BJ (cell line): ENCODE measurements at regions not wholly inside any gene's neighbourhood (a gene's known extent, or its start where the extent isn't known, plus 50 kb on each side); places are given as distances from the start of the nearest gene placed in this dataset.

Experiments used
- CTCF ChIA-PET: fragments of 350-600 bp; formaldehyde crosslinking; extraction: SDS; loops from one replicate; lab custom pipeline; 2021; ENCODE audit warnings: antibody characterized with exemption, inconsistent platforms; lab: Yijun Ruan, JAX
- POLR2A ChIA-PET: fragments of 300-600 bp; sonication (Branson Sonifier 250); formaldehyde crosslinking; extraction: SDS; loops from one replicate; lab custom pipeline; 2021; ENCODE audit warnings: antibody characterized with exemption; lab: Charles Lee
- DNase-seq: peaks from one replicate; pipeline ENCODE4 v3.0.0-alpha.2; 2011; ENCODE audit warnings: low read depth
- H3K27me3 ChIP-seq: 2 replicates; pipeline ENCODE4 v1.6.0; 2011; ENCODE audit warnings: low read length; ENCODE audit not compliant: control insufficient read depth, insufficient read depth
- H3K36me3 ChIP-seq: 2 replicates; pipeline ENCODE4 v1.5.1; 2011; ENCODE audit warnings: low read length; ENCODE audit not compliant: control insufficient read depth, insufficient read depth
- H3K4me3 ChIP-seq: 2 replicates; pipeline ENCODE4 v1.5.1; 2011; ENCODE audit warnings: low read depth, mild to moderate bottlenecking, control low read depth, low read length
- TF ChIP-seq, protein P1 (sequence below): IDR thresholded peaks from 2 replicates; pipeline ENCODE4 v1.5.1; 2011; ENCODE audit warnings: low read depth, mild to moderate bottlenecking, control low read depth, inconsistent platforms, low read length, moderate library complexity; ENCODE audit not compliant: insufficient read depth

DNA sequence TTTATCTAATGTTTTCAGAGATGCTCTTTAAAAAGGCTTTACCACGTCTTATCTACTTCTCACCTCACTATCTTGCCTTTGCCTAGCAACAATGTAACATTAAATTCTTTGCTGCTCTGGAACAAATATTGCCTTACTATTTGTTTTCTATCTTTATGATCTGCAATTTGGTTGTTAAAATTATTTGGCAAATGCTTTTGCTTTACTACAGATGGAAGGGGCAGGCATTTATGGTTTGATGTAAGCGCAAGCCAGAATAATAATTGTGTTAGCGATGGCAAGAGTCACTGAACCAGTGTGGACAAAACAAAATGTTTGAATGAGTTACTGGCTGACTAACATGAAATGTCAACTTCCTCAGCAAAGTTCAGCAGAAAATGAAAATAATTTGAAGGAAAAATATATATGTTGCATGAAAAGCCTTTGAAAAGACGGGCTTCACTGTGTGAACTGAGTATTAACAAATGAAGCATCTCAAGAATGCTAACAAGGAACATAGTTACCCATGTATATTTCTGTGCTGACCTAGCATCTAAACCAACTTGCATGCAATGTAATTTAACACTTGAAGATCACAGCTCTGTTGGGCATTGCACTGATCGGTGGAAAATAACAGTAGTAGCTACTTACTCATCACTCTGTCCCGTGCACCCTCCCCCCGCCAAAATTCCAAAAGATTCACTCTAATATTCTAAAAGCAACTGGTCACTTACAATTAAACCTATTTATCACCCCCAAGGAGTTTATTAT is 454.0 kb upstream of the ARHGEF26 start:
- no peaks in the 10 kb centered on the region for H3K36me3 ChIP-seq
- no peaks in the 10 kb centered on the region for H3K27me3 ChIP-seq
- no peak overlapping the region for H3K4me3 ChIP-seq
- TF ChIP-seq, protein P1, sequence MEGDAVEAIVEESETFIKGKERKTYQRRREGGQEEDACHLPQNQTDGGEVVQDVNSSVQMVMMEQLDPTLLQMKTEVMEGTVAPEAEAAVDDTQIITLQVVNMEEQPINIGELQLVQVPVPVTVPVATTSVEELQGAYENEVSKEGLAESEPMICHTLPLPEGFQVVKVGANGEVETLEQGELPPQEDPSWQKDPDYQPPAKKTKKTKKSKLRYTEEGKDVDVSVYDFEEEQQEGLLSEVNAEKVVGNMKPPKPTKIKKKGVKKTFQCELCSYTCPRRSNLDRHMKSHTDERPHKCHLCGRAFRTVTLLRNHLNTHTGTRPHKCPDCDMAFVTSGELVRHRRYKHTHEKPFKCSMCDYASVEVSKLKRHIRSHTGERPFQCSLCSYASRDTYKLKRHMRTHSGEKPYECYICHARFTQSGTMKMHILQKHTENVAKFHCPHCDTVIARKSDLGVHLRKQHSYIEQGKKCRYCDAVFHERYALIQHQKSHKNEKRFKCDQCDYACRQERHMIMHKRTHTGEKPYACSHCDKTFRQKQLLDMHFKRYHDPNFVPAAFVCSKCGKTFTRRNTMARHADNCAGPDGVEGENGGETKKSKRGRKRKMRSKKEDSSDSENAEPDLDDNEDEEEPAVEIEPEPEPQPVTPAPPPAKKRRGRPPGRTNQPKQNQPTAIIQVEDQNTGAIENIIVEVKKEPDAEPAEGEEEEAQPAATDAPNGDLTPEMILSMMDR = no peak
- POLR2A ChIA-PET = no interaction called here
- CTCF ChIA-PET = no interaction called here
- DNase-seq = no peak

DNA sequence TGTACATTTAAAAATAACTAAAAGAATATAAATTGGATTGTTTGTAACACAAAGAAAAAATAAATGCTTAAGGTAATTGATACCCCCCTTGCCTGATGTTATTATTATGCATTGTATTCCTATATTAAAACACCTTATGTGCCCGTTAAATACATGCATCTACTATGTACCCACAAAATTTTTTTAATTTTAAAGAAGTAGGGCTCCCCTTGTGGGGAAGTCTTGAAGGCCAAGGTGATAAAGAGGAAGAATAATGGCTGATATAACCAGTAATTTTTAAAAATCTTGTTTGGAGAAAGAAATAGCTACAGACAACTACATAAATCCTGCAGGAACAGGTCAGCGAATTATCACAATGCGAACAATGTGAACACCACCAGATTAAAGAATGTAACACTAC is 451.7 kb upstream of the ARHGEF26 start:
- no peaks in the 10 kb centered on the region for H3K36me3 ChIP-seq
- TF ChIP-seq, protein P1 = no peak

DNA sequence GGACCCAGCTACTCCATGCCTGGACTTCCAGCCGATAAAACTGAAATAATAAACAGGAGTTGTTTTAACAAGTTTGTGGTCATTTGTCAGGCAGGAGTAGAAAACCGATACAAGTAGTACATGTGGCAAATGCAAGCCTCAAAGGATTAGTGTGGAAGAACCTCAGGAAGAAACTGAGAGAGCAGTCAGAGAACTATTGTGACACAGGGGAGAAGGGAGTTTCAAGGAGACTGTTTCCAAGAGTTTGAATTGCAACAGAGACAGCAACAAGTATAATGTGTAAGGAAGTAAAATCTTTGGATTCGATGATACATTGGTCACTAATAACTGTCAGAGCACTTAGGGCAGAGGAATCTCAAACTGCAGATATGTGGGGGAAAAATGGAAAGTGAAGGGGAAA is 450.6 kb upstream of the ARHGEF26 start:
- CTCF ChIA-PET = no interaction called here
- Histone ChIP-seq H3K36me3 (no peaks in the 10 kb centered on the region), H3K4me3 (no peak overlapping the region), H3K27me3 (no peaks in the 10 kb centered on the region)
- POLR2A ChIA-PET = no interaction called here
- TF ChIP-seq, protein P1 = no peak
- no peak for DNase-seq

More for the DNA sequence above, 451.7 kb upstream of the ARHGEF26 start:
- DNase-seq = no peak
- H3K4me3 ChIP-seq = no peak overlapping the region
- no peaks in the 10 kb centered on the region for H3K27me3 ChIP-seq
- ChIA-PET CTCF (no interaction called here), POLR2A (no interaction called here)

DNA sequence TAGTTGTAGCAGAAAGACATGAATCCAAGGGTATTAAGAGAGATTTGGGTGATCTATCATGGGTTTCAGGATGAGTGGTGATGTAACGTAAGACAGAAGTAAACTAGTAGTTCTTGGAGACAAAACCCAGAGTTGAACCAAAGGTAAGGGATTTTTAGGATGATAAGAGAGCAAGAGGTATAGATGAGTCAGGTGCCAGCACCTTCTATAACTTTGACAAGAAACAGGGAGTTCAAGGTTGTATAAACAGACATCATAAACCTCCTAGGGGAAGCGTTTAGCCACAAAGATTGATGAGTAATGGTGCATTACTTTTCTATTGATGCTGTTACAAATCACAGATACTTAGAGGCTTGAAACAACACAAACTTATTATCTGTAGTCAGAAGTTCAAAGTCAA is 447.3 kb upstream of the ARHGEF26 start:
- TF ChIP-seq, protein P1 = no peak
- Histone ChIP-seq H3K27me3 (no peaks in the 10 kb centered on the region), H3K36me3 (no peaks in the 10 kb centered on the region), H3K4me3 (no peak overlapping the region)
- POLR2A ChIA-PET = no interaction called here
- CTCF ChIA-PET = no interaction called here
- no peak for DNase-seq

DNA sequence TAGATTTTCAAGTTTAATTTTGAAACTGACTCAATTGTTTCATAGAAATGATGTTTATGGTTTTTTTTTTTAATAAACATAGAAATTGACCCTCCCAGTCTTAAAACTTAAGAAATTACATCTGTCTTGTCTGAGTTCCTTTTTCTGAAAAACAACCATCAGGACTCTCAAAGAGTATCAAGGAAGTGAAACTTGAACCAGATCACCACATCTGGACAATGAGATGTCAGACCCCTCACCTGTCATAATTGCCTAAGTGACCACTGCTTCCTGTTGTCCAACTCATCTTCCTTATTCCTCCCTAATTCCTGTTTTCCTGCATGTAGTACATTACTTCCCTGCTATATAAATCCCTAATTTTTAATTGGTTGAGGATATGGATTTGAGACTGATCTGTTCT is 441.5 kb upstream of the ARHGEF26 start:
- TF ChIP-seq, protein P1 = no peak
- ChIA-PET POLR2A (interaction anchor here (0.7 kb wide), 1 partner anchor 1089 kb away, joined by 4 read pairs; no protein-coding TSS in a partner anchor), CTCF (interaction anchor here (0.5 kb wide), 1 partner anchor 20 kb away, joined by 3 read pairs; no protein-coding TSS in a partner anchor)
- DNase-seq = no peak
- H3K4me3 ChIP-seq = no peak overlapping the region
- no peaks in the 10 kb centered on the region for H3K27me3 ChIP-seq
- no peaks in the 10 kb centered on the region for H3K36me3 ChIP-seq
